CD14-positive monocyte (primary cell): ENCODE measurements at regions not wholly inside any gene's neighbourhood (a gene's known extent, or its start where the extent isn't known, plus 50 kb on each side); places are given as distances from the start of the nearest gene placed in this dataset.
A peak's percentile ranks its signal among the peaks of the same experiment; 100 is the strongest.

Experiments used
- DNase-seq, 3 donors: peaks; one replicate each; pipeline ENCODE4 v3.0.0-alpha.2; 2011 to 2022
- H2AFZ ChIP-seq: 2 replicates; pipeline ENCODE4 v1.6.0; 2012; ENCODE audit warnings: mild to moderate bottlenecking, low read depth, low read length, inconsistent platforms; ENCODE audit not compliant: insufficient read depth, poor library complexity, severe bottlenecking
- H3K27ac ChIP-seq, 2 donors: 1 replicate in 1 of 2; 2 replicates in 1 of 2; pipeline ENCODE4 v1.5.1; 2012 to 2013; ENCODE audit warnings: low read length in 2 of 2, control low read depth in 1 of 2, inconsistent platforms in 1 of 2, low read depth in 1 of 2, mild to moderate bottlenecking in 1 of 2
- H3K27me3 ChIP-seq, 2 donors: one replicate each; pipeline versions ENCODE4 v1.6.0 to v1.6.1; 2011 to 2013; ENCODE audit warnings: low read length in 2 of 2; ENCODE audit not compliant: control insufficient read depth in 2 of 2, insufficient read depth in 2 of 2
- H3K36me3 ChIP-seq, 2 donors: replicated peaks in 1 of 2; 1 replicate in 1 of 2; 2 replicates in 1 of 2; pipeline versions ENCODE4 v1.5.1 to v1.6.1; 2012 to 2013; ENCODE audit warnings: low read length in 2 of 2, control low read depth in 1 of 2, inconsistent platforms in 1 of 2, mild to moderate bottlenecking in 1 of 2; ENCODE audit not compliant: insufficient read depth in 2 of 2, control insufficient read depth in 1 of 2
- H3K4me1 ChIP-seq, 2 donors: 1 replicate in 1 of 2; 2 replicates in 1 of 2; pipeline versions ENCODE4 v1.5.1 to v1.6.1; 2012 to 2013; ENCODE audit warnings: low read length in 2 of 2, control low read depth in 1 of 2, inconsistent platforms in 1 of 2, mild to moderate bottlenecking in 1 of 2, moderate library complexity in 1 of 2; ENCODE audit not compliant: insufficient read depth in 2 of 2, control insufficient read depth in 1 of 2
- H3K4me2 ChIP-seq: replicated peaks from 2 replicates; pipeline ENCODE3; 2012; ENCODE audit warnings: low read length, moderate library complexity, mild to moderate bottlenecking; ENCODE audit not compliant: poor library complexity, severe bottlenecking; ENCODE audit errors: extremely low read depth
- H3K4me3 ChIP-seq, 3 experiments: fragments of 200-600 bp in 1 of 3; sonication (generic) in 1 of 3; replicated peaks in 1 of 3; 1 replicate in 2 of 3; 2 replicates in 1 of 3; pipeline ENCODE4 v1.5.1; 2011 to 2013; ENCODE audit warnings: low read length in 3 of 3, mild to moderate bottlenecking in 3 of 3, control low read depth in 2 of 3, low read depth in 2 of 3, inconsistent platforms in 1 of 3, moderate library complexity in 1 of 3
- H3K79me2 ChIP-seq: 2 replicates; pipeline ENCODE4 v1.6.0; 2012; ENCODE audit warnings: mild to moderate bottlenecking, control low read depth, inconsistent platforms, low read length, moderate library complexity; ENCODE audit not compliant: insufficient read depth
- H3K9ac ChIP-seq: 2 replicates; pipeline ENCODE4 v1.6.0; 2017; ENCODE audit warnings: low read length, mild to moderate bottlenecking; ENCODE audit not compliant: insufficient read depth, poor library complexity, severe bottlenecking
- H3K9me3 ChIP-seq, 2 donors: replicated peaks in 1 of 2; 1 replicate in 1 of 2; 2 replicates in 1 of 2; pipeline versions ENCODE4 v1.5.1 to v1.6.1; 2012 to 2013; ENCODE audit warnings: low read length in 2 of 2, control low read depth in 1 of 2; ENCODE audit not compliant: control insufficient read depth in 1 of 2, insufficient read depth in 1 of 2
- H4K20me1 ChIP-seq: 2 replicates; pipeline ENCODE4 v1.6.0; 2012; ENCODE audit warnings: mild to moderate bottlenecking, low read length, control low read depth, moderate library complexity; ENCODE audit not compliant: insufficient read depth
- H3K27ac Mint-ChIP-seq, 7 donors: one replicate each; pipeline ENCODE4 v1.8.0; 2020; ENCODE audit warnings: mild to moderate bottlenecking in 7 of 7, mixed read lengths in 7 of 7, moderate library complexity in 6 of 7, inconsistent platforms in 2 of 7
- H3K27me3 Mint-ChIP-seq, 3 donors: one replicate each; pipeline ENCODE4 v1.8.0; 2021 to 2022; ENCODE audit warnings: low read depth in 3 of 3, mild to moderate bottlenecking in 3 of 3, mixed read lengths in 3 of 3, moderate library complexity in 3 of 3, inconsistent platforms in 1 of 3
- H3K36me3 Mint-ChIP-seq, 2 donors: one replicate each; pipeline ENCODE4 v1.8.0; 2020; ENCODE audit warnings: mixed read lengths in 2 of 2, inconsistent platforms in 1 of 2, mild to moderate bottlenecking in 1 of 2
- H3K4me1 Mint-ChIP-seq: one replicate; pipeline ENCODE4 v1.8.0; 2020; ENCODE audit warnings: mild to moderate bottlenecking, mixed read lengths
- H3K4me3 Mint-ChIP-seq, 2 donors: one replicate each; pipeline ENCODE4 v1.8.0; 2020; ENCODE audit warnings: mild to moderate bottlenecking in 2 of 2, mixed read lengths in 2 of 2, moderate library complexity in 1 of 2
- H3K9me3 Mint-ChIP-seq, 7 donors: one replicate each; pipeline ENCODE4 v1.8.0; 2020 to 2022; ENCODE audit warnings: mixed read lengths in 7 of 7, mild to moderate bottlenecking in 6 of 7, moderate library complexity in 6 of 7, inconsistent platforms in 2 of 7
- WGBS: methylation state at CpG from one replicate; pipeline ENCODE4 v1.1.5; 2013; ENCODE audit warnings: missing lambda C conversion rate; ENCODE audit not compliant: insufficient coverage; 5-methylcytosine and 5-hydroxymethylcytosine counted together
- intact Hi-C, 2 donors: fragments of 100-400 bp; cut with micrococcal nuclease; formaldehyde crosslinking; loops; one replicate each; pipeline versions ENCODE4 v1.15.0 to v1.15.1; 2023
- TF ChIP-seq, protein P1 (sequence below): fragments of 200-600 bp; IDR thresholded peaks from one replicate; pipeline ENCODE4 v1.8.0; 2022; ENCODE audit warnings: antibody characterized with exemption, mild to moderate bottlenecking

DNA sequence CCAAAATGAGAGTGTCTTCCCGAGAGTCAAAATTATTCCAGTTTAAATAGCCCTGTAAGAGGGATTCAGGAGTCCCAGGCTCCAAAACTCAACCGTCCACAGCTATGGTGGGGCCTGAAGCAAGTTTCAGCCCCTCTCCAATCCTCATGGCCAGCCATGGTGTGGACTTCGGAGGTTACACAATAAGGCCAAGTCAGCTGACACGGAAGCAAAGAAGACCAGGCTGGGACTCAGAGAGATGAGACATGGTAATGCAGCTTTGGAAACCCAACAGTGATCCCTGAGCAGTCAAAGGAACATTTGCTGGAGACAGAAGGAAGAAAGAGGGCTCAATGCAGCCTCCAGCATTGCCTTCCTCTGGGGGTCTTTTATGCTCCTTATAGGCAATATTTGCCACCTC is 324.6 kb upstream of the TLE3 start:
- no peak for DNase-seq
- Mint-ChIP-seq H3K4me3 (no peak overlapping the region), H3K27me3 (peaks cover 0 to 1% (median 0%) of the 10 kb centered on the region in 3 donors), H3K27ac (peak overlapping the region in 1 of 7 donors; percentile 1), H3K36me3 (no peaks in the 10 kb centered on the region), H3K4me1 (peaks cover 15% of the 10 kb centered on the region), H3K9me3 (peaks cover 0 to 8% (median 3%) of the 10 kb centered on the region in 7 donors)
- Histone ChIP-seq H2AFZ (no peak overlapping the region), H4K20me1 (no peaks in the 10 kb centered on the region), H3K79me2 (no peaks in the 10 kb centered on the region), H3K4me2 (no peak overlapping the region), H3K27ac (no peak overlapping the region), H3K27me3 (no peaks in the 10 kb centered on the region), H3K4me1 (peaks cover 9 to 13% of the 10 kb centered on the region in 2 donors), H3K9me3 (no peaks in the 10 kb centered on the region), H3K9ac (no peak overlapping the region), H3K36me3 (no peaks in the 10 kb centered on the region), H3K4me3 (no peak overlapping the region)
- TF ChIP-seq, protein P1, sequence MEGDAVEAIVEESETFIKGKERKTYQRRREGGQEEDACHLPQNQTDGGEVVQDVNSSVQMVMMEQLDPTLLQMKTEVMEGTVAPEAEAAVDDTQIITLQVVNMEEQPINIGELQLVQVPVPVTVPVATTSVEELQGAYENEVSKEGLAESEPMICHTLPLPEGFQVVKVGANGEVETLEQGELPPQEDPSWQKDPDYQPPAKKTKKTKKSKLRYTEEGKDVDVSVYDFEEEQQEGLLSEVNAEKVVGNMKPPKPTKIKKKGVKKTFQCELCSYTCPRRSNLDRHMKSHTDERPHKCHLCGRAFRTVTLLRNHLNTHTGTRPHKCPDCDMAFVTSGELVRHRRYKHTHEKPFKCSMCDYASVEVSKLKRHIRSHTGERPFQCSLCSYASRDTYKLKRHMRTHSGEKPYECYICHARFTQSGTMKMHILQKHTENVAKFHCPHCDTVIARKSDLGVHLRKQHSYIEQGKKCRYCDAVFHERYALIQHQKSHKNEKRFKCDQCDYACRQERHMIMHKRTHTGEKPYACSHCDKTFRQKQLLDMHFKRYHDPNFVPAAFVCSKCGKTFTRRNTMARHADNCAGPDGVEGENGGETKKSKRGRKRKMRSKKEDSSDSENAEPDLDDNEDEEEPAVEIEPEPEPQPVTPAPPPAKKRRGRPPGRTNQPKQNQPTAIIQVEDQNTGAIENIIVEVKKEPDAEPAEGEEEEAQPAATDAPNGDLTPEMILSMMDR, result no peak
- 72% methylated on average over 3 of the region's 4 CpGs for WGBS
- intact Hi-C loops, result no loop called here

DNA sequence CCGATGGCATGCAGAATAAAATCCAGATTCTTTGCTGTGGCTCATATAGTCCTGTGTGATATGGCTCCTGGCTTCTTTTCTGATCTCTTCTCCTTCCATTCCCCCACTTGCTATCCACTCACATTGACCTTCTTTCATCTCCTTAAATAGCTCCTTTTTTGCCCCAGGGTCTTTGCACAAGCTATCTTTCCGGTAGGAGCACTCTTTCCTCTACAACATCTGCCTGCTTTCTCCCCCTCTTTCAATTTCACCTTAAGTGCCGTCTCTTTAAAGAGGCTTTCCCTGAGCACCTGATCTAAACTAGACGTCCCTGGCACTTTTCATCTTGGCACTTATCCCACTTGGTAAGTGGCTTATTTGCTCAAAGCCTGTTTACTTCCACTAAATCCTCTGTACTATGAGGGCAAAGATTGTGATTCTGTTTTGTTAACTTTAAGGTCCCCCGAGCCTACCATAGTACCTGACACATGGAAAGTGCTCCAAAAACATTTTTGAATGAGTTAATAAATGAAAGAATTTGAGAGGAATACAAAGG is 323.3 kb upstream of the TLE3 start:
- H3K9me3 Mint-ChIP-seq, result peaks cover 0 to 16% (median 6%) of the 10 kb centered on the region in 7 donors
- peaks cover 0 to 1% (median 0%) of the 10 kb centered on the region in 3 donors for H3K27me3 Mint-ChIP-seq
- intact Hi-C loops, result no loop called here
- H3K9ac ChIP-seq, result no peak overlapping the region
- no peaks in the 10 kb centered on the region for H4K20me1 ChIP-seq
- no peak overlapping the region for H2AFZ ChIP-seq
- TF ChIP-seq, protein P1, result no peak
- peaks cover 0 to 6% of the 10 kb centered on the region in 2 donors for H3K9me3 ChIP-seq
- no peaks in the 10 kb centered on the region for H3K27me3 ChIP-seq
- no peak overlapping the region for H3K27ac ChIP-seq
- no peaks in the 10 kb centered on the region for H3K36me3 Mint-ChIP-seq
- H3K79me2 ChIP-seq, result no peaks in the 10 kb centered on the region
- peaks cover 15% of the 10 kb centered on the region for H3K4me1 Mint-ChIP-seq
- no peak overlapping the region for H3K4me3 ChIP-seq
- no peaks in the 10 kb centered on the region for H3K36me3 ChIP-seq
- H3K4me3 Mint-ChIP-seq, result no peak overlapping the region
- DNase-seq, result no peak
- 98% methylated on average over 3 of the region's 5 CpGs for WGBS
- peaks cover 9 to 13% of the 10 kb centered on the region in 2 donors for H3K4me1 ChIP-seq
- no peak overlapping the region for H3K27ac Mint-ChIP-seq
- no peak overlapping the region for H3K4me2 ChIP-seq
